A673 (cell line): ENCODE measurements at regions not wholly inside any gene's neighbourhood (a gene's known extent, or its start where the extent isn't known, plus 50 kb on each side); places are given as distances from the start of the nearest gene placed in this dataset.

ENCODE experiments used
- BruUV-seq: library from RNA; stranded (reverse); fragments of 400-500 nt; replicated peaks from 2 replicates; lab custom pipeline; 2021; lab: Mats Ljungman, UMichigan
- CTCF ChIA-PET: fragments of 300-600 bp; sonication (Branson Sonifier 250); formaldehyde crosslinking; loops from one replicate; lab custom pipeline; 2022; ENCODE audit warnings: antibody characterized with exemption; lab: Charles Lee
- POLR2A ChIA-PET: fragments of 300-600 bp; sonication (Branson Sonifier 250); formaldehyde crosslinking; loops from one replicate; lab custom pipeline; 2022; ENCODE audit warnings: antibody characterized with exemption; ENCODE audit not compliant: low non-redundant PET; lab: Charles Lee
- DNase-seq: peaks from one replicate; pipeline ENCODE4 v3.0.0-alpha.2; 2015; ENCODE audit warnings: low spot score
- H3K27ac ChIP-seq: fragments of 200-600 bp; sonication (generic); 2 replicates; pipeline ENCODE4 v1.5.1; 2016; ENCODE audit warnings: mixed run types, low read depth, mild to moderate bottlenecking, mixed read lengths, antibody characterized with exemption, low read length; ENCODE audit not compliant: poor library complexity, severe bottlenecking
- H3K27me3 ChIP-seq: fragments of 200-600 bp; sonication (generic); replicated peaks from 2 replicates; pipeline ENCODE4 v1.6.1; 2017; ENCODE audit warnings: mixed run types, low read depth, mild to moderate bottlenecking, mixed read lengths, antibody characterized with exemption, low read length; ENCODE audit not compliant: insufficient read depth, poor library complexity
- H3K36me3 ChIP-seq: fragments of 200-600 bp; sonication (generic); 2 replicates; pipeline ENCODE4 v1.6.1; 2016; ENCODE audit warnings: mixed run types, mild to moderate bottlenecking, mixed read lengths, antibody characterized with exemption, low read length; ENCODE audit not compliant: insufficient read depth, poor library complexity, severe bottlenecking
- H3K4me1 ChIP-seq: fragments of 200-600 bp; sonication (generic); 2 replicates; pipeline ENCODE4 v1.6.1; 2017; ENCODE audit warnings: mixed run types, mild to moderate bottlenecking, mixed read lengths, antibody characterized with exemption, low read length; ENCODE audit not compliant: insufficient read depth, poor library complexity, severe bottlenecking
- H3K4me3 ChIP-seq: fragments of 200-600 bp; sonication (generic); 2 replicates; pipeline ENCODE4 v1.5.1; 2016; ENCODE audit warnings: low read depth, mixed run types, mild to moderate bottlenecking, mixed read lengths, low read length; ENCODE audit not compliant: poor library complexity, severe bottlenecking
- H3K9me3 ChIP-seq: fragments of 200-600 bp; sonication (generic); 2 replicates; pipeline ENCODE4 v1.6.1; 2016; ENCODE audit warnings: mixed run types, low read depth, mild to moderate bottlenecking, mixed read lengths, antibody characterized with exemption, low read length; ENCODE audit not compliant: poor library complexity, severe bottlenecking
- CTCF ChIP-seq: fragments of 300-800, 200-600 bp; sonication (generic); conservative IDR thresholded peaks from 2 replicates; pipeline ENCODE4 v1.5.1; 2017; ENCODE audit warnings: low read depth, mild to moderate bottlenecking, antibody characterized with exemption, low read length, moderate library complexity, mixed read lengths
- EZH2 ChIP-seq: fragments of 200-600 bp; sonication (generic); IDR thresholded peaks from 2 replicates; pipeline ENCODE4 v1.6.1; 2017; ENCODE audit warnings: borderline replicate concordance, low read depth, mild to moderate bottlenecking, mixed read lengths, antibody characterized with exemption, low read length; ENCODE audit not compliant: poor library complexity, severe bottlenecking
- intact Hi-C: fragments of 100-400 bp; cut with micrococcal nuclease; formaldehyde crosslinking; loops from one replicate; pipeline ENCODE4 v1.10.0; 2022; ENCODE audit not compliant: unreplicated experiment

- Histone ChIP-seq H3K9me3 (peaks cover under 1% of the 10 kb centered on the region), H3K27me3 (no peaks in the 10 kb centered on the region), H3K4me3 (no peak overlapping the region), H3K27ac (no peak overlapping the region), H3K4me1 (peaks cover 4% of the 10 kb centered on the region), H3K36me3 (no peaks in the 10 kb centered on the region)
- ChIA-PET CTCF (no interaction called here), POLR2A (no interaction called here)
- no peak for TF ChIP-seq CTCF
- no peak for TF ChIP-seq EZH2
- DNase-seq, result no peak
- no TSS peak for BruUV-seq
- intact Hi-C loops, result no loop called here
These were observed 69.8 kb downstream of the RGS12 start for GRCh38 chr4:3362431-3363287.

GRCh38 chr4:3363411-3364141 is 70.8 kb downstream of the RGS12 start:
- POLR2A ChIA-PET, result no interaction called here
- Histone ChIP-seq H3K27me3 (no peaks in the 10 kb centered on the region), H3K4me1 (peaks cover 9% of the 10 kb centered on the region), H3K27ac (no peak overlapping the region), H3K36me3 (no peaks in the 10 kb centered on the region), H3K9me3 (no peaks in the 10 kb centered on the region), H3K4me3 (no peak overlapping the region)
- no peak for DNase-seq
- CTCF ChIA-PET, result no interaction called here
- intact Hi-C loops, result no loop called here
- TF ChIP-seq CTCF (no peak), EZH2 (no peak)
- no TSS peak for BruUV-seq

- H3K36me3 ChIP-seq, result no peaks in the 10 kb centered on the region
- POLR2A ChIA-PET, result no interaction called here
- no peaks in the 10 kb centered on the region for H3K9me3 ChIP-seq
- CTCF ChIA-PET, result no interaction called here
- no peak overlapping the region for H3K4me3 ChIP-seq
- TF ChIP-seq CTCF (no peak), EZH2 (no peak)
- peaks cover 15% of the 10 kb centered on the region for H3K4me1 ChIP-seq
- no TSS peak for BruUV-seq
- no peak overlapping the region for H3K27ac ChIP-seq
- DNase-seq, result no peak
- intact Hi-C loops, result no loop called here
- no peaks in the 10 kb centered on the region for H3K27me3 ChIP-seq
These were observed 71.4 kb downstream of the RGS12 start for GRCh38 chr4:3364199-3364598.
